Vagina (tissue), 2 donors: ENCODE measurements at regions not wholly inside any gene's neighbourhood (a gene's known extent, or its start where the extent isn't known, plus 50 kb on each side); places are given as distances from the start of the nearest gene placed in this dataset.

Source experiments
- DNase-seq, 2 donors: peaks; one replicate each; pipeline ENCODE4 v3.0.0-alpha.2; 2017; ENCODE audit errors: extremely low spot score in 2 of 2
- H3K27ac ChIP-seq: fragments of 200-600 bp; sonication (generic); one replicate; pipeline ENCODE4 v1.5.1; 2019
- H3K27me3 ChIP-seq: fragments of 200-600 bp; sonication (generic); one replicate; pipeline ENCODE4 v1.5.1; 2019
- H3K36me3 ChIP-seq, 2 donors: fragments of 200-600 bp; sonication (generic); one replicate each; pipeline ENCODE4 v1.5.1; 2017 to 2019
- H3K4me1 ChIP-seq: fragments of 200-600 bp; sonication (generic); one replicate; pipeline ENCODE4 v1.5.1; 2019
- H3K4me3 ChIP-seq, 2 donors: fragments of 200-600 bp; sonication (generic); 1 replicate in 1 of 2; 2 replicates in 1 of 2; pipeline ENCODE4 v1.5.1; 2016 to 2019
- H3K9me3 ChIP-seq: fragments of 200-600 bp; sonication (generic); one replicate; pipeline ENCODE4 v1.5.1; 2019
- CTCF ChIP-seq, 3 experiments: fragments of 450-650 bp in 2 of 3; fragments of 200-600 bp in 1 of 3; sonication (generic) in 1 of 3; IDR thresholded peaks; one replicate each; pipeline ENCODE4 v1.5.1; 2017 to 2019; ENCODE audit warnings: antibody characterized with exemption in 3 of 3, mild to moderate bottlenecking in 2 of 3, moderate library complexity in 2 of 3
- POLR2A ChIP-seq, 2 donors: fragments of 450-650 bp; IDR thresholded peaks; one replicate each; pipeline ENCODE4 v1.6.1; 2017; ENCODE audit warnings: antibody characterized with exemption in 2 of 2, mild to moderate bottlenecking in 2 of 2, moderate library complexity in 2 of 2
- POLR2AphosphoS5 ChIP-seq, 2 donors: sonication (generic); formaldehyde crosslinking; IDR thresholded peaks; one replicate each; pipeline ENCODE4 v1.9.0; 2017; ENCODE audit warnings: antibody characterized with exemption in 2 of 2, mild to moderate bottlenecking in 2 of 2, low read depth in 1 of 2; ENCODE audit not compliant: insufficient read depth in 1 of 2
- intact Hi-C: fragments of 100-400 bp; cut with DNase I; formaldehyde crosslinking; loops from one replicate; pipeline ENCODE4 v1.15.1; 2023

- Histone ChIP-seq H3K4me1 (no peaks in the 10 kb centered on the region), H3K27me3 (no peaks in the 10 kb centered on the region), H3K9me3 (no peaks in the 10 kb centered on the region), H3K36me3 (no peaks in the 10 kb centered on the region), H3K27ac (no peak overlapping the region), H3K4me3 (no peak overlapping the region)
- DNase-seq = no peak
- no peak for TF ChIP-seq POLR2AphosphoS5 (IDR thresholded peaks at IDR 0.05; ENCODE audit: insufficient read depth in 1 of 2, low read depth in 1 of 2)
- no peak for TF ChIP-seq POLR2A (IDR thresholded peaks at IDR 0.05)
- no peak for TF ChIP-seq CTCF (IDR thresholded peaks at IDR 0.05)
- intact Hi-C loops = no loop called here
Measured at GRCh38 chr1:195604287-195604686, 1004.0 kb downstream of the KCNT2 start.

- DNase-seq = no peak
- no peaks in the 10 kb centered on the region for H3K36me3 ChIP-seq
- no peak for TF ChIP-seq POLR2AphosphoS5 (IDR thresholded peaks at IDR 0.05; ENCODE audit: insufficient read depth in 1 of 2, low read depth in 1 of 2)
- no peak for TF ChIP-seq CTCF (IDR thresholded peaks at IDR 0.05)
- no peak overlapping the region for H3K4me3 ChIP-seq
- H3K27me3 ChIP-seq = no peaks in the 10 kb centered on the region
- no peaks in the 10 kb centered on the region for H3K4me1 ChIP-seq
- no peaks in the 10 kb centered on the region for H3K9me3 ChIP-seq
- no peak overlapping the region for H3K27ac ChIP-seq
- intact Hi-C loops = no loop called here
Measured at GRCh38 chr1:195597891-195598290, 1010.3 kb downstream of the KCNT2 start.

GRCh38 chr1:195594773-195595172 lies 1013.5 kb downstream of the KCNT2 start:
- H3K4me1 ChIP-seq = no peaks in the 10 kb centered on the region
- H3K9me3 ChIP-seq = no peaks in the 10 kb centered on the region
- H3K27me3 ChIP-seq = no peaks in the 10 kb centered on the region
- no peaks in the 10 kb centered on the region for H3K36me3 ChIP-seq
- no peak overlapping the region for H3K4me3 ChIP-seq
- TF ChIP-seq POLR2AphosphoS5 (IDR thresholded peaks at IDR 0.05; ENCODE audit: insufficient read depth in 1 of 2, low read depth in 1 of 2) (no peak), POLR2A (IDR thresholded peaks at IDR 0.05) (no peak), CTCF (IDR thresholded peaks at IDR 0.05) (no peak)
- DNase-seq = no peak
- intact Hi-C loops = no loop called here
- no peak overlapping the region for H3K27ac ChIP-seq

DNA sequence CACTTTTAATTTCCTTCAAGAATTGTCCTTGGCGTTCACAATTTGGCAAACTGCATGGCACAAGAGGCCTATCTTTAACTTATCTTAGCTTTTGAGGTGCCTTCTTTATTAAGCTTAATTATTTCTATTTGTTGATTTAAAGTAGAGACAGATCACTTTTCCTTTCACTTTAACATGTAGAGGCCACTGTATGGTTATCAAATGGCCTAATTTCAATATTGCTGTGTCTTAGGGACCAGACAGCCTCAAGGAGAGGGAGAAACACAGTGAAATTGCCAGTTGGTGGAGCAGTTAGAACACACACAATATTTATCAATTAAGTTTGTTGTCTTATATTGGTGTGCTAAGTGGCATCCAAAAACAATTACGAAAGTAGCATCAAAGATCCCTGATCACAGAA lies 1013.9 kb downstream of the KCNT2 start:
- no peak for DNase-seq
- intact Hi-C loops = no loop called here
- H3K27ac ChIP-seq = no peak overlapping the region
- H3K36me3 ChIP-seq = no peaks in the 10 kb centered on the region
- no peaks in the 10 kb centered on the region for H3K4me1 ChIP-seq
- TF ChIP-seq CTCF (IDR thresholded peaks at IDR 0.05) (no peak), POLR2AphosphoS5 (IDR thresholded peaks at IDR 0.05; ENCODE audit: insufficient read depth in 1 of 2, low read depth in 1 of 2) (no peak), POLR2A (IDR thresholded peaks at IDR 0.05) (no peak)
- H3K27me3 ChIP-seq = no peaks in the 10 kb centered on the region
- no peak overlapping the region for H3K4me3 ChIP-seq
- H3K9me3 ChIP-seq = no peaks in the 10 kb centered on the region

DNA sequence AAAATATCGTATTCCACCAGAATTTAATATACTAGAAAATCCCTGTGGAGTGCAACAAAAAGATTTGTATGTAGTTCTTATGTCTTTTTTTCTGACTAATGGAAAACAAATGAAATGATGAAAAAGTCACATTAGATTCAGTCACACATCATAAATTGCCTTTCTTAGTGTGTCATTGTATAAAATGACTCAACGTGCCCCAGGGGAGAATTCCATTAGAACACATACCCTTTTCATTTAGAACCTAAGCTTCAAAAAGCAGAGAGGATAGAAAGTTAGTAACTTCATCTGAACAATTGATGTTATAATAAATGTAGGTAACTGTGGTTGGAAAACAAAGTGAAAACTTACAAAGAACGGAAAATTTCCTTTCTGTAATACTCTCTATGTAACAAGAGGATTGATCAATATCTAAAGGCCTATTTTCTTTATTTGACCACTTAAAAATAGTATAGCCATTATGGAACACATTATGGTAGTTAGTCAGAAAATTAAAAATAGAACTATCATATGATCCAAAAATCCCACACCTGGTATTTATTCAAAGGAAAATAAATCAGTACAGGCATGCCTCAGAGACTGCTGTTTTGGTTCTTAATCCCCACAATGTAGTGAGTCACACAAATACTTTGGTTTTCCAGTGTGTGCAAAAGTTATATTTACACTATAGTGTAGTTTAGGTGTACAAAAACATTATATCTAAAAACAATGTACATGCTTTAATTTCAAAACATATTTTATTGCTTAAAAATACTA lies 1016.1 kb downstream of the KCNT2 start:
- H3K36me3 ChIP-seq = no peaks in the 10 kb centered on the region
- H3K4me3 ChIP-seq = no peak overlapping the region
- no peak for DNase-seq
- H3K27ac ChIP-seq = no peak overlapping the region
- no peaks in the 10 kb centered on the region for H3K9me3 ChIP-seq
- TF ChIP-seq CTCF (IDR thresholded peaks at IDR 0.05) (no peak), POLR2A (IDR thresholded peaks at IDR 0.05) (no peak), POLR2AphosphoS5 (IDR thresholded peaks at IDR 0.05; ENCODE audit: insufficient read depth in 1 of 2, low read depth in 1 of 2) (no peak)
- H3K27me3 ChIP-seq = no peaks in the 10 kb centered on the region
- no peaks in the 10 kb centered on the region for H3K4me1 ChIP-seq
- intact Hi-C loops = no loop called here
